ENCODE measurements at regions not wholly inside any gene's neighbourhood (a gene's known extent, or its start where the extent isn't known, plus 50 kb on each side); places are given as distances from the start of the nearest gene placed in this dataset.

- no peak for TF ChIP-seq SUZ12 (IDR thresholded peaks at IDR 0.05; ENCODE audit: extremely low read depth, insufficient read depth, insufficient read length)
- no peak for TF ChIP-seq ZNF274 (IDR thresholded peaks at IDR 0.05; ENCODE audit: low read depth, low read length)
Observed at GRCh38 chr1:157230500-157230899, 92.3 kb upstream of the ETV3 start.
